ENCODE measurements at regions not wholly inside any gene's neighbourhood (a gene's known extent, or its start where the extent isn't known, plus 50 kb on each side); places are given as distances from the start of the nearest gene placed in this dataset.

GRCh38 chr10:63749915-63750314, 228.7 kb downstream of the REEP3 start:
- DNase-seq = no peak

- DNase-seq = no peak
Measured at GRCh38 chr10:63751836-63752235, 230.6 kb downstream of the REEP3 start.

GRCh38 chr10:63752318-63752717, 231.1 kb downstream of the REEP3 start:
- DNase-seq = no peak

- no peak for DNase-seq
Measured at GRCh38 chr10:63753808-63754207, 232.6 kb downstream of the REEP3 start.

- DNase-seq = no peak
Measured at GRCh38 chr10:63755441-63755840, 234.2 kb downstream of the REEP3 start.

- DNase-seq = no peak
Measured at GRCh38 chr10:63757067-63757466, 235.9 kb downstream of the REEP3 start.

- no peak for DNase-seq
Measured at GRCh38 chr10:63758080-63758479, 236.9 kb downstream of the REEP3 start.

- no peak for DNase-seq
Measured at GRCh38 chr10:63759335-63759734, 238.1 kb downstream of the REEP3 start.

- no peak for DNase-seq
Measured at GRCh38 chr10:63760034-63760707, 239.0 kb downstream of the REEP3 start.

- no peak for DNase-seq
Measured at GRCh38 chr10:63760708-63761047, 239.5 kb downstream of the REEP3 start.

- no peak for DNase-seq
Measured at GRCh38 chr10:63761243-63761642, 240.0 kb downstream of the REEP3 start.

GRCh38 chr10:63763744-63764143, 242.5 kb downstream of the REEP3 start:
- DNase-seq = no peak

- no peak for DNase-seq
Measured at GRCh38 chr10:63765126-63765525, 243.9 kb downstream of the REEP3 start.

GRCh38 chr10:63766745-63767137, 245.5 kb downstream of the REEP3 start:
- DNase-seq = no peak

- no peak for DNase-seq
Measured at GRCh38 chr10:63767138-63767801, 246.1 kb downstream of the REEP3 start.

- DNase-seq = no peak
Measured at GRCh38 chr10:63769367-63769766, 248.2 kb downstream of the REEP3 start.

GRCh38 chr10:63770523-63770922, 249.3 kb downstream of the REEP3 start:
- DNase-seq = no peak

- DNase-seq = no peak
Measured at GRCh38 chr10:63772491-63772890, 251.3 kb downstream of the REEP3 start.

GRCh38 chr10:63773106-63773505, 251.9 kb downstream of the REEP3 start:
- no peak for DNase-seq

GRCh38 chr10:63773962-63774361, 252.8 kb downstream of the REEP3 start:
- no peak for DNase-seq

GRCh38 chr10:63780101-63780500, 258.9 kb downstream of the REEP3 start:
- DNase-seq = no peak

- no peak for DNase-seq
Measured at GRCh38 chr10:63781226-63781625, 260.0 kb downstream of the REEP3 start.

- no peak for DNase-seq
Measured at GRCh38 chr10:63783882-63784281, 262.7 kb downstream of the REEP3 start.

GRCh38 chr10:63788152-63788821, 267.1 kb downstream of the REEP3 start:
- DNase-seq = no peak
